WTC11 (cell line): ENCODE measurements at regions not wholly inside any gene's neighbourhood (a gene's known extent, or its start where the extent isn't known, plus 50 kb on each side); places are given as distances from the start of the nearest gene placed in this dataset.

Experiments
- ATAC-seq: fragments of 200-7000 bp; cut with Tn5 transposase; 2 replicates; pipeline ENCODE4 v1.10.0; 2021; ENCODE audit warnings: mild to moderate bottlenecking, moderate library complexity
- CTCF ChIA-PET: fragments of 300-600 bp; sonication (Branson Sonifier 250); formaldehyde crosslinking; loops from one replicate; lab custom pipeline; 2021; ENCODE audit warnings: antibody characterized with exemption; lab: Charles Lee
- POLR2A ChIA-PET: fragments of 350-600 bp; sonication (Branson Sonifier 250); formaldehyde crosslinking; loops from one replicate; lab custom pipeline; 2021; ENCODE audit warnings: antibody characterized with exemption; lab: Charles Lee
- DNase-seq: peaks from one replicate; pipeline ENCODE4 v3.0.0; 2021; ENCODE audit warnings: low spot score
- H3K27ac Mint-ChIP-seq: 2 replicates; pipeline ENCODE4 v1.8.0; 2021; ENCODE audit warnings: mixed read lengths
- H3K27me3 Mint-ChIP-seq: 2 replicates; pipeline ENCODE4 v1.8.0; 2021; ENCODE audit warnings: low read depth, mild to moderate bottlenecking, moderate library complexity, mixed read lengths
- H3K36me3 Mint-ChIP-seq: 2 replicates; pipeline ENCODE4 v1.8.0; 2021; ENCODE audit warnings: mixed read lengths
- H3K4me1 Mint-ChIP-seq: 2 replicates; pipeline ENCODE4 v1.8.0; 2022; ENCODE audit warnings: mixed read lengths
- H3K4me3 Mint-ChIP-seq: 2 replicates; pipeline ENCODE4 v1.8.0; 2021; ENCODE audit warnings: mild to moderate bottlenecking, moderate library complexity, mixed read lengths
- H3K9me3 Mint-ChIP-seq: 2 replicates; pipeline ENCODE4 v1.8.0; 2021; ENCODE audit warnings: mixed read lengths
- CREM ChIP-seq: sonication (generic); formaldehyde crosslinking; IDR thresholded peaks from 2 replicates; pipeline ENCODE4 v1.8.1; 2022; ENCODE audit warnings: mild to moderate bottlenecking, missing genetic modification reagents, moderate library complexity
- FOXJ3 ChIP-seq: sonication (generic); formaldehyde crosslinking; IDR thresholded peaks from 2 replicates; pipeline ENCODE4 v1.9.0; 2021; ENCODE audit warnings: missing genetic modification reagents, mild to moderate bottlenecking, borderline replicate concordance
- FOXP1 ChIP-seq: sonication (generic); formaldehyde crosslinking; IDR thresholded peaks from 2 replicates; pipeline ENCODE4 v1.8.0; 2022; ENCODE audit warnings: missing genetic modification reagents, mild to moderate bottlenecking, moderate library complexity, borderline replicate concordance
- JUN ChIP-seq: sonication (generic); formaldehyde crosslinking; IDR thresholded peaks from 2 replicates; pipeline ENCODE4 v1.8.0; 2023; ENCODE audit warnings: mild to moderate bottlenecking, missing genetic modification reagents
- MYBL2 ChIP-seq: sonication (generic); formaldehyde crosslinking; IDR thresholded peaks from 2 replicates; pipeline ENCODE4 v1.8.1; 2023; ENCODE audit warnings: mild to moderate bottlenecking, moderate library complexity, missing genetic modification reagents
- NFE2L1 ChIP-seq: sonication (generic); formaldehyde crosslinking; IDR thresholded peaks from 2 replicates; pipeline ENCODE4 v1.8.1; 2023; ENCODE audit warnings: missing genetic modification reagents
- NR2C2 ChIP-seq: sonication (generic); formaldehyde crosslinking; IDR thresholded peaks from 2 replicates; pipeline ENCODE4 v1.8.0; 2022; ENCODE audit warnings: mild to moderate bottlenecking, missing genetic modification reagents
- NR3C1 ChIP-seq: sonication (generic); formaldehyde crosslinking; conservative IDR thresholded peaks from 2 replicates; pipeline ENCODE4 v1.8.1; 2023; ENCODE audit warnings: low read depth, mild to moderate bottlenecking, missing genetic modification reagents
- OVOL2 ChIP-seq: fragments of 250-450 bp; sonication (Bioruptor Pico); IDR thresholded peaks from 2 replicates; pipeline ENCODE4 v1.9.0; 2021; ENCODE audit warnings: mild to moderate bottlenecking, borderline replicate concordance
- SOX15 ChIP-seq: fragments of 250-450 bp; sonication (Bioruptor Pico); IDR thresholded peaks from 2 replicates; pipeline ENCODE4 v1.9.0; 2021; ENCODE audit warnings: mild to moderate bottlenecking
- SP1 ChIP-seq: sonication (generic); formaldehyde crosslinking; conservative IDR thresholded peaks from 2 replicates; pipeline ENCODE4 v1.8.1; 2022; ENCODE audit warnings: missing genetic modification reagents
- ZNF317 ChIP-seq: sonication (generic); formaldehyde crosslinking; IDR thresholded peaks from 2 replicates; pipeline ENCODE4 v1.8.1; 2023; ENCODE audit warnings: low read depth, mild to moderate bottlenecking, moderate library complexity, missing genetic modification reagents, borderline replicate concordance
- ZNF416 ChIP-seq: fragments of 250-450 bp; sonication (Bioruptor Pico); IDR thresholded peaks from 2 replicates; pipeline ENCODE4 v1.9.0; 2021; ENCODE audit warnings: mild to moderate bottlenecking, inconsistent platforms
- TF ChIP-seq, protein P1 (sequence below): sonication (generic); formaldehyde crosslinking; IDR thresholded peaks from 2 replicates; pipeline ENCODE4 v1.8.1; 2023; ENCODE audit warnings: mild to moderate bottlenecking, missing genetic modification reagents, moderate library complexity
- TF ChIP-seq, protein P2 (sequence below): sonication (generic); formaldehyde crosslinking; IDR thresholded peaks from 2 replicates; pipeline ENCODE4 v1.8.1; 2022; ENCODE audit warnings: mild to moderate bottlenecking, moderate library complexity, missing genetic modification reagents
- TF ChIP-seq, protein P3 (sequence below): fragments of 200-600 bp; IDR thresholded peaks from 2 replicates; pipeline ENCODE4 v1.8.0; 2022; ENCODE audit warnings: antibody characterized with exemption
- TF ChIP-seq, protein P4 (sequence below): sonication (generic); formaldehyde crosslinking; IDR thresholded peaks from 2 replicates; pipeline ENCODE4 v1.8.1; 2023; ENCODE audit warnings: mild to moderate bottlenecking, missing genetic modification reagents
- TF ChIP-seq, protein P5 (sequence below): sonication (generic); formaldehyde crosslinking; IDR thresholded peaks from 2 replicates; pipeline ENCODE4 v1.8.1; 2023; ENCODE audit warnings: mild to moderate bottlenecking, missing genetic modification reagents, borderline replicate concordance
- TF ChIP-seq, protein P6 (sequence below): sonication (generic); formaldehyde crosslinking; IDR thresholded peaks from 2 replicates; pipeline ENCODE4 v1.8.0; 2023; ENCODE audit warnings: missing genetic modification reagents
- TF ChIP-seq, protein P7 (sequence below): sonication (generic); formaldehyde crosslinking; IDR thresholded peaks from 2 replicates; pipeline ENCODE4 v1.8.1; 2023; ENCODE audit warnings: mild to moderate bottlenecking, missing genetic modification reagents

DNA sequence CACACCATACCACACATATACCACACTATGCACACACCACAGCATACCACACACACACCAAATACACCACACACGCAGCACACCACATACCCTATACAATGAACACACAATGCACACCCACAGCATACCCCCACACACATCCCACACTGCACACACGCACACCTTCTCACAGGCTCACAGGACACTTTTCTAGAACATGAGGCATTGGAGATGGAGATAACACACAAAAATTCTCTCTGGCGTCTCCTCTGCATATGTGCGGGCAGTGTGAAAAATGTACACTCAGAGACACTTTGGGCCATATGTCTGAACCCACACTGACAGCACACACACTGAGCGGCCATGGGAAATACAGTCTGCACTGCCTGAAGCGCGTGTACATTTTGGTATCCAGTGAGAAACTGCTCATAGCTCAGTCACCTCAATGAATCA, 278.1 kb downstream of the GADD45G start:
- TF ChIP-seq FOXP1 (CRISPR knock-in tag) (no peak), MYBL2 (CRISPR knock-in tag) (no peak), SP1 (CRISPR knock-in tag) (no peak), OVOL2 (CRISPR knock-in tag) (no peak), CREM (no peak), ZNF317 (CRISPR knock-in tag) (no peak), NFE2L1 (no peak), ZNF416 (CRISPR knock-in tag) (no peak), FOXJ3 (CRISPR knock-in tag) (no peak), SOX15 (CRISPR knock-in tag) (no peak), NR2C2 (no peak), NR3C1 (CRISPR knock-in tag) (no peak), JUN (no peak)
- TF ChIP-seq, protein P1, sequence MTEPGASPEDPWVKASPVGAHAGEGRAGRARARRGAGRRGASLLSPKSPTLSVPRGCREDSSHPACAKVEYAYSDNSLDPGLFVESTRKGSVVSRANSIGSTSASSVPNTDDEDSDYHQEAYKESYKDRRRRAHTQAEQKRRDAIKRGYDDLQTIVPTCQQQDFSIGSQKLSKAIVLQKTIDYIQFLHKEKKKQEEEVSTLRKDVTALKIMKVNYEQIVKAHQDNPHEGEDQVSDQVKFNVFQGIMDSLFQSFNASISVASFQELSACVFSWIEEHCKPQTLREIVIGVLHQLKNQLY = no peak
- TF ChIP-seq, protein P2, sequence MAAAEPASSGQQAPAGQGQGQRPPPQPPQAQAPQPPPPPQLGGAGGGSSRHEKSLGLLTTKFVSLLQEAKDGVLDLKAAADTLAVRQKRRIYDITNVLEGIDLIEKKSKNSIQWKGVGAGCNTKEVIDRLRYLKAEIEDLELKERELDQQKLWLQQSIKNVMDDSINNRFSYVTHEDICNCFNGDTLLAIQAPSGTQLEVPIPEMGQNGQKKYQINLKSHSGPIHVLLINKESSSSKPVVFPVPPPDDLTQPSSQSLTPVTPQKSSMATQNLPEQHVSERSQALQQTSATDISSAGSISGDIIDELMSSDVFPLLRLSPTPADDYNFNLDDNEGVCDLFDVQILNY (CRISPR knock-in tag) = no peak
- TF ChIP-seq, protein P3, sequence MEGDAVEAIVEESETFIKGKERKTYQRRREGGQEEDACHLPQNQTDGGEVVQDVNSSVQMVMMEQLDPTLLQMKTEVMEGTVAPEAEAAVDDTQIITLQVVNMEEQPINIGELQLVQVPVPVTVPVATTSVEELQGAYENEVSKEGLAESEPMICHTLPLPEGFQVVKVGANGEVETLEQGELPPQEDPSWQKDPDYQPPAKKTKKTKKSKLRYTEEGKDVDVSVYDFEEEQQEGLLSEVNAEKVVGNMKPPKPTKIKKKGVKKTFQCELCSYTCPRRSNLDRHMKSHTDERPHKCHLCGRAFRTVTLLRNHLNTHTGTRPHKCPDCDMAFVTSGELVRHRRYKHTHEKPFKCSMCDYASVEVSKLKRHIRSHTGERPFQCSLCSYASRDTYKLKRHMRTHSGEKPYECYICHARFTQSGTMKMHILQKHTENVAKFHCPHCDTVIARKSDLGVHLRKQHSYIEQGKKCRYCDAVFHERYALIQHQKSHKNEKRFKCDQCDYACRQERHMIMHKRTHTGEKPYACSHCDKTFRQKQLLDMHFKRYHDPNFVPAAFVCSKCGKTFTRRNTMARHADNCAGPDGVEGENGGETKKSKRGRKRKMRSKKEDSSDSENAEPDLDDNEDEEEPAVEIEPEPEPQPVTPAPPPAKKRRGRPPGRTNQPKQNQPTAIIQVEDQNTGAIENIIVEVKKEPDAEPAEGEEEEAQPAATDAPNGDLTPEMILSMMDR = no peak
- TF ChIP-seq, protein P4, sequence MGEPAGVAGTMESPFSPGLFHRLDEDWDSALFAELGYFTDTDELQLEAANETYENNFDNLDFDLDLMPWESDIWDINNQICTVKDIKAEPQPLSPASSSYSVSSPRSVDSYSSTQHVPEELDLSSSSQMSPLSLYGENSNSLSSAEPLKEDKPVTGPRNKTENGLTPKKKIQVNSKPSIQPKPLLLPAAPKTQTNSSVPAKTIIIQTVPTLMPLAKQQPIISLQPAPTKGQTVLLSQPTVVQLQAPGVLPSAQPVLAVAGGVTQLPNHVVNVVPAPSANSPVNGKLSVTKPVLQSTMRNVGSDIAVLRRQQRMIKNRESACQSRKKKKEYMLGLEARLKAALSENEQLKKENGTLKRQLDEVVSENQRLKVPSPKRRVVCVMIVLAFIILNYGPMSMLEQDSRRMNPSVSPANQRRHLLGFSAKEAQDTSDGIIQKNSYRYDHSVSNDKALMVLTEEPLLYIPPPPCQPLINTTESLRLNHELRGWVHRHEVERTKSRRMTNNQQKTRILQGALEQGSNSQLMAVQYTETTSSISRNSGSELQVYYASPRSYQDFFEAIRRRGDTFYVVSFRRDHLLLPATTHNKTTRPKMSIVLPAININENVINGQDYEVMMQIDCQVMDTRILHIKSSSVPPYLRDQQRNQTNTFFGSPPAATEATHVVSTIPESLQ (CRISPR knock-in tag) = no peak
- TF ChIP-seq, protein P5, sequence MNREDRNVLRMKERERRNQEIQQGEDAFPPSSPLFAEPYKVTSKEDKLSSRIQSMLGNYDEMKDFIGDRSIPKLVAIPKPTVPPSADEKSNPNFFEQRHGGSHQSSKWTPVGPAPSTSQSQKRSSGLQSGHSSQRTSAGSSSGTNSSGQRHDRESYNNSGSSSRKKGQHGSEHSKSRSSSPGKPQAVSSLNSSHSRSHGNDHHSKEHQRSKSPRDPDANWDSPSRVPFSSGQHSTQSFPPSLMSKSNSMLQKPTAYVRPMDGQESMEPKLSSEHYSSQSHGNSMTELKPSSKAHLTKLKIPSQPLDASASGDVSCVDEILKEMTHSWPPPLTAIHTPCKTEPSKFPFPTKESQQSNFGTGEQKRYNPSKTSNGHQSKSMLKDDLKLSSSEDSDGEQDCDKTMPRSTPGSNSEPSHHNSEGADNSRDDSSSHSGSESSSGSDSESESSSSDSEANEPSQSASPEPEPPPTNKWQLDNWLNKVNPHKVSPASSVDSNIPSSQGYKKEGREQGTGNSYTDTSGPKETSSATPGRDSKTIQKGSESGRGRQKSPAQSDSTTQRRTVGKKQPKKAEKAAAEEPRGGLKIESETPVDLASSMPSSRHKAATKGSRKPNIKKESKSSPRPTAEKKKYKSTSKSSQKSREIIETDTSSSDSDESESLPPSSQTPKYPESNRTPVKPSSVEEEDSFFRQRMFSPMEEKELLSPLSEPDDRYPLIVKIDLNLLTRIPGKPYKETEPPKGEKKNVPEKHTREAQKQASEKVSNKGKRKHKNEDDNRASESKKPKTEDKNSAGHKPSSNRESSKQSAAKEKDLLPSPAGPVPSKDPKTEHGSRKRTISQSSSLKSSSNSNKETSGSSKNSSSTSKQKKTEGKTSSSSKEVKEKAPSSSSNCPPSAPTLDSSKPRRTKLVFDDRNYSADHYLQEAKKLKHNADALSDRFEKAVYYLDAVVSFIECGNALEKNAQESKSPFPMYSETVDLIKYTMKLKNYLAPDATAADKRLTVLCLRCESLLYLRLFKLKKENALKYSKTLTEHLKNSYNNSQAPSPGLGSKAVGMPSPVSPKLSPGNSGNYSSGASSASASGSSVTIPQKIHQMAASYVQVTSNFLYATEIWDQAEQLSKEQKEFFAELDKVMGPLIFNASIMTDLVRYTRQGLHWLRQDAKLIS = no peak
- TF ChIP-seq, protein P6, sequence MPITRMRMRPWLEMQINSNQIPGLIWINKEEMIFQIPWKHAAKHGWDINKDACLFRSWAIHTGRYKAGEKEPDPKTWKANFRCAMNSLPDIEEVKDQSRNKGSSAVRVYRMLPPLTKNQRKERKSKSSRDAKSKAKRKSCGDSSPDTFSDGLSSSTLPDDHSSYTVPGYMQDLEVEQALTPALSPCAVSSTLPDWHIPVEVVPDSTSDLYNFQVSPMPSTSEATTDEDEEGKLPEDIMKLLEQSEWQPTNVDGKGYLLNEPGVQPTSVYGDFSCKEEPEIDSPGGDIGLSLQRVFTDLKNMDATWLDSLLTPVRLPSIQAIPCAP (CRISPR knock-in tag) = no peak
- TF ChIP-seq, protein P7, sequence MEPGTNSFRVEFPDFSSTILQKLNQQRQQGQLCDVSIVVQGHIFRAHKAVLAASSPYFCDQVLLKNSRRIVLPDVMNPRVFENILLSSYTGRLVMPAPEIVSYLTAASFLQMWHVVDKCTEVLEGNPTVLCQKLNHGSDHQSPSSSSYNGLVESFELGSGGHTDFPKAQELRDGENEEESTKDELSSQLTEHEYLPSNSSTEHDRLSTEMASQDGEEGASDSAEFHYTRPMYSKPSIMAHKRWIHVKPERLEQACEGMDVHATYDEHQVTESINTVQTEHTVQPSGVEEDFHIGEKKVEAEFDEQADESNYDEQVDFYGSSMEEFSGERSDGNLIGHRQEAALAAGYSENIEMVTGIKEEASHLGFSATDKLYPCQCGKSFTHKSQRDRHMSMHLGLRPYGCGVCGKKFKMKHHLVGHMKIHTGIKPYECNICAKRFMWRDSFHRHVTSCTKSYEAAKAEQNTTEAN (CRISPR knock-in tag) = no peak
- ChIA-PET POLR2A (interaction anchor here (0.6 kb wide), 1 partner anchor 458 kb away, joined by 3 read pairs; no protein-coding TSS in a partner anchor), CTCF (no interaction called here)
- Mint-ChIP-seq H3K9me3 (no peaks in the 10 kb centered on the region), H3K36me3 (no peaks in the 10 kb centered on the region), H3K4me3 (no peak overlapping the region), H3K27me3 (peaks cover 2% of the 10 kb centered on the region; the same call in 1 of the 2 replicates), H3K27ac (no peak overlapping the region), H3K4me1 (no peaks in the 10 kb centered on the region)
- DNase-seq (no peak), ATAC-seq (no peak)
